Ascending aorta (tissue), 2 donors: ENCODE measurements at regions not wholly inside any gene's neighbourhood (a gene's known extent, or its start where the extent isn't known, plus 50 kb on each side); places are given as distances from the start of the nearest gene placed in this dataset.

Experiments
- DNase-seq, 2 donors: peaks; one replicate each; pipeline ENCODE4 v3.0.0-alpha.2; 2019; ENCODE audit warnings: low spot score in 2 of 2
- H3K27ac ChIP-seq, 2 donors: fragments of 200-600 bp; sonication (generic); one replicate each; pipeline ENCODE4 v1.5.1; 2016 to 2017; ENCODE audit warnings: mild to moderate bottlenecking in 1 of 2
- H3K27me3 ChIP-seq: fragments of 200-600 bp; sonication (generic); one replicate; pipeline ENCODE4 v1.5.1; 2017
- H3K36me3 ChIP-seq, 2 donors: fragments of 200-600 bp; sonication (generic); one replicate each; pipeline ENCODE4 v1.5.1; 2016
- H3K4me1 ChIP-seq, 2 donors: fragments of 200-600 bp; sonication (generic); one replicate each; pipeline ENCODE4 v1.5.1; 2016 to 2017; ENCODE audit warnings: mild to moderate bottlenecking in 1 of 2
- H3K4me3 ChIP-seq, 2 donors: fragments of 200-600 bp; sonication (generic); one replicate each; pipeline ENCODE4 v1.5.1; 2016 to 2017; ENCODE audit warnings: mild to moderate bottlenecking in 1 of 2
- H3K9me3 ChIP-seq, 2 donors: fragments of 200-600 bp; sonication (generic); one replicate each; pipeline ENCODE4 v1.5.1; 2016
- intact Hi-C: fragments of 100-400 bp; cut with DNase I; formaldehyde crosslinking; loops from one replicate; pipeline ENCODE4 v1.15.1; 2023
- TF ChIP-seq, protein P1 (sequence below), 3 experiments: fragments of 200-600 bp in 2 of 3; fragments of 450-650 bp in 1 of 3; sonication (generic) in 2 of 3; IDR thresholded peaks; one replicate each; pipeline ENCODE4 v1.5.1; 2016 to 2019; ENCODE audit warnings: antibody characterized with exemption in 3 of 3, mild to moderate bottlenecking in 1 of 3, moderate library complexity in 1 of 3

DNA sequence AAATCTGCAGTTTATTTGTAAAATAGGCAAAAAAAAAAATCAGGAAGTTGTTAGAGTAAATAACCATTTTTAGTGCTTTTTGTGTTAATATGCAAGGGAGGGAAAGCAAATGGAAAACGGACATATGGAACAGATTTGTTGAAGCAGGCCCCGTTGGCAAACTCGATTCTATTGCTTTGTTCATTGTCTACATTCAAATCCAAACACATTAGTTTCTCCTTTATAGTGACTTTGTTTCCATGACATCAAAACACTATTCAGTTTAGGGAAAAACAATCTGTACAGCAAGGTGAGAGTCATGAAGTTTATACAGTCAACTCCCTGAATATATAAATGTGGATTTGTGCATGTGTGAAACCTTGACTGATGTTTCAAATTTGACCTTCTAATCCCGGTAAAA lies 142.2 kb downstream of the FAM47A start:
- TF ChIP-seq, protein P1, sequence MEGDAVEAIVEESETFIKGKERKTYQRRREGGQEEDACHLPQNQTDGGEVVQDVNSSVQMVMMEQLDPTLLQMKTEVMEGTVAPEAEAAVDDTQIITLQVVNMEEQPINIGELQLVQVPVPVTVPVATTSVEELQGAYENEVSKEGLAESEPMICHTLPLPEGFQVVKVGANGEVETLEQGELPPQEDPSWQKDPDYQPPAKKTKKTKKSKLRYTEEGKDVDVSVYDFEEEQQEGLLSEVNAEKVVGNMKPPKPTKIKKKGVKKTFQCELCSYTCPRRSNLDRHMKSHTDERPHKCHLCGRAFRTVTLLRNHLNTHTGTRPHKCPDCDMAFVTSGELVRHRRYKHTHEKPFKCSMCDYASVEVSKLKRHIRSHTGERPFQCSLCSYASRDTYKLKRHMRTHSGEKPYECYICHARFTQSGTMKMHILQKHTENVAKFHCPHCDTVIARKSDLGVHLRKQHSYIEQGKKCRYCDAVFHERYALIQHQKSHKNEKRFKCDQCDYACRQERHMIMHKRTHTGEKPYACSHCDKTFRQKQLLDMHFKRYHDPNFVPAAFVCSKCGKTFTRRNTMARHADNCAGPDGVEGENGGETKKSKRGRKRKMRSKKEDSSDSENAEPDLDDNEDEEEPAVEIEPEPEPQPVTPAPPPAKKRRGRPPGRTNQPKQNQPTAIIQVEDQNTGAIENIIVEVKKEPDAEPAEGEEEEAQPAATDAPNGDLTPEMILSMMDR (IDR thresholded peaks at IDR 0.05) = no peak
- no peak overlapping the region for H3K4me3 ChIP-seq
- no peaks in the 10 kb centered on the region for H3K27me3 ChIP-seq
- no peaks in the 10 kb centered on the region for H3K4me1 ChIP-seq
- DNase-seq = no peak
- peaks cover 0 to under 1% of the 10 kb centered on the region in 2 donors for H3K9me3 ChIP-seq
- intact Hi-C loops = no loop called here
- H3K36me3 ChIP-seq = no peaks in the 10 kb centered on the region
- no peak overlapping the region for H3K27ac ChIP-seq

DNA sequence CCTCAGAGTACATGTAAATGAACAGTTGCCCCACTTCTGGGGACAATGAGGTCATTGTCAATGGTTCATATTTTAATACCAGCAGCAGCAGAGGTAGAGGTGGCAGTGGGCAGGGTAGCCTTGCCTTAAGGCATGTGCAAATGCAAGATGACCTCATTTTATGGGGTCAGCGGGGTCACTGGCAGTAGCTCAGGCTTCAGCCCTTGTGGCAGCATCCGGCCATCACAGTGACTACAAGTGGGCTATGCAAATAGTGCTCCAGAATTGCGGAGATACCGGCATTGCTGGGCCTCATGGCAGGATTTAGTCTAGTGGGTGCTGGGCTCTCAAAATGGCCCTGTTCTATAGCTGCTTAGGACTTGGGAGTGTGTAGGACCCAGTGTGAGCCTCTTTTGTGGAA lies 144.7 kb downstream of the FAM47A start:
- TF ChIP-seq, protein P1 (IDR thresholded peaks at IDR 0.05) = no peak
- H3K27me3 ChIP-seq = no peaks in the 10 kb centered on the region
- no peak overlapping the region for H3K27ac ChIP-seq
- no peak overlapping the region for H3K4me3 ChIP-seq
- H3K9me3 ChIP-seq = no peaks in the 10 kb centered on the region
- DNase-seq = no peak
- intact Hi-C loops = no loop called here
- no peaks in the 10 kb centered on the region for H3K36me3 ChIP-seq
- H3K4me1 ChIP-seq = no peaks in the 10 kb centered on the region

DNA sequence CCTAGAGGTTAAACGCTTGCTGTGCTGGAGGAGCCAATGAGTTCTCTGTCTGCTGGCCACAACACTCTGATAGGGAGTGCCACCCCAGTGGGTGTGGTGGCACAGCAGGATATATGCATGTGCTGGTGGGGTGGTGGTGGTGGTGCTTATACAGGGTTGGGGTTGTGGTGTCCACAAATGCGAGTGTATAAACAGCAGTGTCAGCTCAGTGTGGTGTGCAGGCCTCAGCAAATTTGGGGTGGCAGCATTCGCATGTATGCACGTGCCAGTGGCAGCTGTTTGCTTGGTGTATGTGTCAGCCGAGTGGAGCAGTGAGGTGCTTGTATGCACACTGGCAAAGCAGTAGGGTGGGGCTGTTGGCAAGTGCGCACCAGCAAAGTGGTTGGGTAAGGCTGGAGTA lies 157.4 kb downstream of the FAM47A start:
- Histone ChIP-seq H3K36me3 (no peaks in the 10 kb centered on the region), H3K9me3 (no peaks in the 10 kb centered on the region), H3K27ac (no peak overlapping the region), H3K4me3 (no peak overlapping the region), H3K27me3 (no peaks in the 10 kb centered on the region), H3K4me1 (no peaks in the 10 kb centered on the region)
- TF ChIP-seq, protein P1 (IDR thresholded peaks at IDR 0.05) = no peak
- intact Hi-C loops = no loop called here
- no peak for DNase-seq

DNA sequence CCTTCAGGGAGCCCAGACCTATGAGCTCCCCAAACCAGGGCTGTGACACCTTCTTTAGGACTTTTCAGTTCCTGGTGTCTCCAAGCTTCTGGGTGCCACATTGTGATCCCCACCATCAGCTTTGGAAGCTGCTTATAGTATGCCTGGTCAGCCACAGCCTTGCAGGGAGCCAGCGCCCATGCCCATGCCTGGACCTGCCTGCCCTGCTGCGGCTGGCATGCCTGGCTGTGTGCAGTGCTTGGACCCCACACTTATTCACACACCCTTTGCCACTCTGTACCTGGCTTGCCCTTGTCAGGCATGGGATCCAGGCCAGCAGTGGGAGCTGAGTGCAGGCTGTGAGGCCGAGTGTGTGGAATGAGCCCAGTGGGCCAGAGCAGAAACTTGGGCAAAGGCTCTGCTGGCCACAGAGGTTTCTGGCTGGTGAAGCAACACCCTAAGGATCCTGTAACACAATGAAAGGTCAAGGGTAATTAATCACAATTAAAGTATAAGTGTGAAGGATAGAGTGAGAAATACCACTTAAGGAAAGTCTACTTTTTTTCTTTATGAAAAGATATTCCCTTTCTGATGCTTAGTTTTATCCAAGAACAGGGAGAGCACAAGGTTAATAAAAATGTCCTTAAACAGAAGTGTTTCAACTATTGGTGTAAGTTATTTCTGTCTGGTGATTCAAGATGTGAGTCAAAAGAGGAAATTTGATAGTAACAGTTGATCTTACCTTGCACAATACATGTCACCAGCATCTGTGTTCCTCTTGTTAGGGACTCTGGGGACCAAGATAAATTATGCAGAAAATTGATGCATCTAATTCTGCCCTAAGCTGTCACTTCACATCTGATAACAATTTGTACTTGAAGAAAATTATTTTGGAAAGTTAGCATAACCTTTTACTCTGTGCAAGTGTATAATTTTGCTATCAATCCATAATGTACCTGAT lies 161.8 kb downstream of the FAM47A start:
- DNase-seq = no peak
- no peaks in the 10 kb centered on the region for H3K27me3 ChIP-seq
- no peak overlapping the region for H3K4me3 ChIP-seq
- H3K9me3 ChIP-seq = no peaks in the 10 kb centered on the region
- intact Hi-C loops = no loop called here
- TF ChIP-seq, protein P1 (IDR thresholded peaks at IDR 0.05) = no peak
- H3K4me1 ChIP-seq = no peaks in the 10 kb centered on the region
- no peaks in the 10 kb centered on the region for H3K36me3 ChIP-seq
- H3K27ac ChIP-seq = no peak overlapping the region

GRCh38 chrX:33969105-33969504 lies 163.0 kb downstream of the FAM47A start:
- intact Hi-C loops = no loop called here
- no peaks in the 10 kb centered on the region for H3K36me3 ChIP-seq
- H3K9me3 ChIP-seq = no peaks in the 10 kb centered on the region
- H3K4me1 ChIP-seq = no peaks in the 10 kb centered on the region
- no peak overlapping the region for H3K27ac ChIP-seq
- DNase-seq = no peak
- TF ChIP-seq, protein P1 (IDR thresholded peaks at IDR 0.05) = no peak
- no peaks in the 10 kb centered on the region for H3K27me3 ChIP-seq
- H3K4me3 ChIP-seq = no peak overlapping the region
